ENCODE measurements at regions not wholly inside any gene's neighbourhood (a gene's known extent, or its start where the extent isn't known, plus 50 kb on each side); places are given as distances from the start of the nearest gene placed in this dataset.

DNA sequence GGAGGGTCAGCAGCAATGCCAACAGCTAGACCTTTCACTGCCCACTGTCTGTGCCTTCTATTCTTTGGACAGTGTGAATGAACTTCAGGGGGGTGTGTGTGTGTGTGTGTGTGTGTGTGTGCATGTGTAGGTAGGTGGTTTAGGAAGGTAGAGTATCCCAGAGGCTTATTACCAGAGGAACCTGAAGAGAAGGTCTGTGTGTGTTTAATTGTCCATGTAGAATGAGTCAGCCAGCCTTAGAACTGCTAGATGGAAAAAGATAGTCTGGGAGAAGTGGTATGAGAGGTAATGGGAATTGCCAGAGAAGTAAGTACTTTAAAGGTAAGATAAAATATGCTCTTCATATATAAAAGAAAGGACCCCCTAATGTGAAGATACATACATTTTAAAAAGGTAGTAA, 522.2 kb downstream of the PIK3C3 start:
- DNase-seq (ENCODE audit: low read depth) = no peak
- TF ChIP-seq, protein P1, sequence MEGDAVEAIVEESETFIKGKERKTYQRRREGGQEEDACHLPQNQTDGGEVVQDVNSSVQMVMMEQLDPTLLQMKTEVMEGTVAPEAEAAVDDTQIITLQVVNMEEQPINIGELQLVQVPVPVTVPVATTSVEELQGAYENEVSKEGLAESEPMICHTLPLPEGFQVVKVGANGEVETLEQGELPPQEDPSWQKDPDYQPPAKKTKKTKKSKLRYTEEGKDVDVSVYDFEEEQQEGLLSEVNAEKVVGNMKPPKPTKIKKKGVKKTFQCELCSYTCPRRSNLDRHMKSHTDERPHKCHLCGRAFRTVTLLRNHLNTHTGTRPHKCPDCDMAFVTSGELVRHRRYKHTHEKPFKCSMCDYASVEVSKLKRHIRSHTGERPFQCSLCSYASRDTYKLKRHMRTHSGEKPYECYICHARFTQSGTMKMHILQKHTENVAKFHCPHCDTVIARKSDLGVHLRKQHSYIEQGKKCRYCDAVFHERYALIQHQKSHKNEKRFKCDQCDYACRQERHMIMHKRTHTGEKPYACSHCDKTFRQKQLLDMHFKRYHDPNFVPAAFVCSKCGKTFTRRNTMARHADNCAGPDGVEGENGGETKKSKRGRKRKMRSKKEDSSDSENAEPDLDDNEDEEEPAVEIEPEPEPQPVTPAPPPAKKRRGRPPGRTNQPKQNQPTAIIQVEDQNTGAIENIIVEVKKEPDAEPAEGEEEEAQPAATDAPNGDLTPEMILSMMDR (conservative IDR thresholded peaks at IDR 0.05; ENCODE audit: control insufficient read depth, insufficient read depth, low read depth, low read length) = no peak

DNA sequence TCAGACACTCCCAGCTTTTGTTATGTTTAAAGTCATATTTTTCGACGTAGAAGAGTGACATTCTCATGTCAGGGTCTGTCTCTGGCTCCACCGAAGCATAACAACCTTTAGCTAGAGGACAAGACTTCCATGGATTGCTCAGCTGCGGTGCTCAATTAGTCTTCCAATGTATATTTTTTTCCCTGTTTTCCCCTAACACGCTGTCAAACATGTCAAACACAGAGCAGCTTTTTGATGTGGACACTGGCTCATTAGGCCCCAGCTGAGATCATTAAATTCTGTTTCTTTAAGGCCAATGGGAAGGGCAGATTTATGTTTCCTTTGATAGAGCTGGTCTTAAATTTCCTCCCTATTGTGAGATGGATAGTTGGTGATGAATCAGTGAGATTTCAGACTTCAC, 525.4 kb downstream of the PIK3C3 start:
- no peak for DNase-seq (ENCODE audit: low read depth)
- no peak overlapping the region for H3K4me3 ChIP-seq (ENCODE audit: control insufficient read depth, low read depth, low read length)
- TF ChIP-seq, protein P1 (conservative IDR thresholded peaks at IDR 0.05; ENCODE audit: control insufficient read depth, insufficient read depth, low read depth, low read length) = no peak

More for the DNA sequence above, 522.2 kb downstream of the PIK3C3 start:
- no peak overlapping the region for H3K4me3 ChIP-seq (ENCODE audit: control insufficient read depth, low read depth, low read length)

GRCh38 chr18:42484648-42485047, 529.6 kb downstream of the PIK3C3 start:
- no peak for DNase-seq (ENCODE audit: low read depth)
- TF ChIP-seq, protein P1 (conservative IDR thresholded peaks at IDR 0.05; ENCODE audit: control insufficient read depth, insufficient read depth, low read depth, low read length) = no peak
- H3K4me3 ChIP-seq (ENCODE audit: control insufficient read depth, low read depth, low read length) = no peak overlapping the region

GRCh38 chr18:42486271-42486670, 531.2 kb downstream of the PIK3C3 start:
- H3K4me3 ChIP-seq (ENCODE audit: control insufficient read depth, low read depth, low read length) = no peak overlapping the region
- no peak for DNase-seq (ENCODE audit: low read depth)
- TF ChIP-seq, protein P1 (conservative IDR thresholded peaks at IDR 0.05; ENCODE audit: control insufficient read depth, insufficient read depth, low read depth, low read length) = no peak

- H3K4me3 ChIP-seq (ENCODE audit: control insufficient read depth, low read depth, low read length) = no peak overlapping the region
- no peak for DNase-seq (ENCODE audit: low read depth)
- TF ChIP-seq, protein P1 (conservative IDR thresholded peaks at IDR 0.05; ENCODE audit: control insufficient read depth, insufficient read depth, low read depth, low read length) = no peak
Observed at GRCh38 chr18:42508683-42509296, 553.8 kb downstream of the PIK3C3 start.

- no peak for DNase-seq (ENCODE audit: low read depth)
- TF ChIP-seq, protein P1 (conservative IDR thresholded peaks at IDR 0.05; ENCODE audit: control insufficient read depth, insufficient read depth, low read depth, low read length) = no peak
- no peak overlapping the region for H3K4me3 ChIP-seq (ENCODE audit: control insufficient read depth, low read depth, low read length)
Observed at GRCh38 chr18:42509750-42510415, 554.8 kb downstream of the PIK3C3 start.

Measured in fibroblast of mammary gland (primary cell).